OCI-LY1 (cell line): ENCODE measurements at regions not wholly inside any gene's neighbourhood (a gene's known extent, or its start where the extent isn't known, plus 50 kb on each side); places are given as distances from the start of the nearest gene placed in this dataset.

Source experiments
- EZH2 ChIP-seq: fragments of 200-600 bp; sonication (generic), shearing (Covaris generic); IDR thresholded peaks from 2 replicates; pipeline ENCODE4 v1.8.0; 2017; ENCODE audit warnings: borderline replicate concordance, mixed run types, mild to moderate bottlenecking, antibody characterized with exemption, low read length, moderate library complexity, mixed read lengths
- TF ChIP-seq, protein P1 (sequence below): fragments of 200-600 bp; sonication (generic), shearing (Covaris generic); IDR thresholded peaks from 2 replicates; pipeline ENCODE4 v1.5.1; 2017; ENCODE audit warnings: mild to moderate bottlenecking, antibody characterized with exemption, low read length, moderate library complexity, mixed read lengths

DNA sequence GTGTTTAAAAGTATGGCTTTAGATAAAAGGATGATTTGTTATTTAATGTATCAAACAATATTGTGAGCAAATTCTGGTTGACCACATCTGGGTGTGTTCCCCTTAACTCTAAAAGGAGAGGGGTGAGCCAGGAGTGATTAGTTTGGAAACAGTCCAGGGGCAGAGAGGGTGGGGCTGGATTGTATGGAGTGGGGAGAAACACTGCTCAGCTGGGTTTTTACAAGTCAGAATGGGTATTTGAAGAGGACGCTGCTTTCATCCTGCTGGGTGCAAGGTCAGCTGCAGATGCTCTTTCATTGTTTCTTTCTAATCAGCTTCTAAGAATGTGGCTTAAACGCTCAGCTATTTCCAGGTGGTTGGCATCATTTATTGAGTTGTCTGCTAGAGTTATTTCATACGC lies 82.8 kb upstream of the LIMCH1 start:
- TF ChIP-seq, protein P1, sequence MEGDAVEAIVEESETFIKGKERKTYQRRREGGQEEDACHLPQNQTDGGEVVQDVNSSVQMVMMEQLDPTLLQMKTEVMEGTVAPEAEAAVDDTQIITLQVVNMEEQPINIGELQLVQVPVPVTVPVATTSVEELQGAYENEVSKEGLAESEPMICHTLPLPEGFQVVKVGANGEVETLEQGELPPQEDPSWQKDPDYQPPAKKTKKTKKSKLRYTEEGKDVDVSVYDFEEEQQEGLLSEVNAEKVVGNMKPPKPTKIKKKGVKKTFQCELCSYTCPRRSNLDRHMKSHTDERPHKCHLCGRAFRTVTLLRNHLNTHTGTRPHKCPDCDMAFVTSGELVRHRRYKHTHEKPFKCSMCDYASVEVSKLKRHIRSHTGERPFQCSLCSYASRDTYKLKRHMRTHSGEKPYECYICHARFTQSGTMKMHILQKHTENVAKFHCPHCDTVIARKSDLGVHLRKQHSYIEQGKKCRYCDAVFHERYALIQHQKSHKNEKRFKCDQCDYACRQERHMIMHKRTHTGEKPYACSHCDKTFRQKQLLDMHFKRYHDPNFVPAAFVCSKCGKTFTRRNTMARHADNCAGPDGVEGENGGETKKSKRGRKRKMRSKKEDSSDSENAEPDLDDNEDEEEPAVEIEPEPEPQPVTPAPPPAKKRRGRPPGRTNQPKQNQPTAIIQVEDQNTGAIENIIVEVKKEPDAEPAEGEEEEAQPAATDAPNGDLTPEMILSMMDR = no peak
- TF ChIP-seq EZH2 = no peak
